WTC11 (cell line): ENCODE measurements at regions not wholly inside any gene's neighbourhood (a gene's known extent, or its start where the extent isn't known, plus 50 kb on each side); places are given as distances from the start of the nearest gene placed in this dataset.

Experiments used
- CTCF ChIP-seq: fragments of 200-600 bp; IDR thresholded peaks from 2 replicates; pipeline ENCODE4 v1.8.0; 2022; ENCODE audit warnings: antibody characterized with exemption
- MAX ChIP-seq: sonication (generic); formaldehyde crosslinking; IDR thresholded peaks from 2 replicates; pipeline ENCODE4 v1.8.0; 2022; ENCODE audit warnings: mild to moderate bottlenecking, missing genetic modification reagents
- MLX ChIP-seq: sonication (generic); formaldehyde crosslinking; IDR thresholded peaks from 2 replicates; pipeline ENCODE4 v1.8.1; 2023; ENCODE audit warnings: mild to moderate bottlenecking, missing genetic modification reagents, moderate library complexity
- NFATC4 ChIP-seq: fragments of 250-450 bp; sonication (Bioruptor Pico); IDR thresholded peaks from 2 replicates; pipeline ENCODE4 v1.9.0; 2021; ENCODE audit warnings: mild to moderate bottlenecking
- TEAD1 ChIP-seq: sonication (generic); formaldehyde crosslinking; IDR thresholded peaks from 2 replicates; pipeline ENCODE4 v1.8.0; 2022; ENCODE audit warnings: mild to moderate bottlenecking, missing genetic modification reagents
- USF1 ChIP-seq: sonication (generic); formaldehyde crosslinking; IDR thresholded peaks from 2 replicates; pipeline ENCODE4 v1.8.0; 2022; ENCODE audit warnings: mild to moderate bottlenecking, missing genetic modification reagents
- TF ChIP-seq, protein P1 (sequence below): sonication (generic); formaldehyde crosslinking; conservative IDR thresholded peaks from 2 replicates; pipeline ENCODE4 v1.8.1; 2022; ENCODE audit warnings: mild to moderate bottlenecking, missing genetic modification reagents

DNA sequence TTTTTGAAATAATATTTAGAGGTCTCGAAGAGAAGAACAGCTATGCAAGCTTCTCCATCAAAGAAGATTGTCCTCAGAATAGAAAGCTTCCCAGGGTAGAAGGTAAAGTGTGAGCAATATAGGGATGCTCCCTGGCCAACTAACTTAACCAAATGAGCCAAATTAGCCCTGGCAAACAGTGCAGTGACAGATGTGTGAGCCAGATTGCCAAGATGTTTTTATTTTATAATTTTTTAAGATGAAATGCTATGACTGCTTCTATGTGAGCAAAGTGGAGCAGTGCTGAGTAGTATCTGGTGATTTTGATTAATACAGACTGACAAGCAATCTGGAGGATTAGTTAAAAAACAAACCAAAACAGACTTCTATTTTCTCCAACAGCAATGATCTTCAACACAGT, 202.1 kb downstream of the NOVA1 start:
- TF ChIP-seq CTCF (no peak), MLX (CRISPR knock-in tag) (no peak), TEAD1 (CRISPR knock-in tag) (no peak), USF1 (CRISPR knock-in tag) (no peak), NFATC4 (CRISPR knock-in tag) (no peak), MAX (CRISPR knock-in tag) (no peak)
- TF ChIP-seq, protein P1, sequence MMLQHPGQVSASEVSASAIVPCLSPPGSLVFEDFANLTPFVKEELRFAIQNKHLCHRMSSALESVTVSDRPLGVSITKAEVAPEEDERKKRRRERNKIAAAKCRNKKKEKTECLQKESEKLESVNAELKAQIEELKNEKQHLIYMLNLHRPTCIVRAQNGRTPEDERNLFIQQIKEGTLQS (CRISPR knock-in tag) = no peak
